Gastroesophageal sphincter (tissue), 4 donors: ENCODE measurements at regions not wholly inside any gene's neighbourhood (a gene's known extent, or its start where the extent isn't known, plus 50 kb on each side); places are given as distances from the start of the nearest gene placed in this dataset.

Experiments used
- ATAC-seq: fragments of 150-250 bp; one replicate; pipeline ENCODE4 v1.9.1; 2016; ENCODE audit warnings: mild to moderate bottlenecking, moderate library complexity
- H3K27ac ChIP-seq, 4 donors: fragments of 200-600 bp; sonication (generic) in 3 of 4; 1 replicate in 3 of 4; 2 replicates in 1 of 4; pipeline ENCODE4 v1.5.1; 2016 to 2019
- H3K27me3 ChIP-seq: fragments of 200-600 bp; sonication (generic); one replicate; pipeline ENCODE4 v1.5.1; 2019
- H3K36me3 ChIP-seq, 2 donors: fragments of 200-600 bp; sonication (generic); one replicate each; pipeline ENCODE4 v1.5.1; 2019; ENCODE audit warnings: control low read depth in 1 of 2
- H3K4me1 ChIP-seq, 3 donors: fragments of 200-600 bp; sonication (generic); 1 replicate in 2 of 3; 2 replicates in 1 of 3; pipeline ENCODE4 v1.5.1; 2016 to 2019; ENCODE audit warnings: control low read depth in 2 of 3
- H3K4me3 ChIP-seq, 2 donors: fragments of 200-600 bp; sonication (generic); one replicate each; pipeline ENCODE4 v1.5.1; 2019; ENCODE audit warnings: mild to moderate bottlenecking in 1 of 2, moderate library complexity in 1 of 2
- H3K9me3 ChIP-seq, 3 donors: fragments of 200-600 bp; sonication (generic); one replicate each; pipeline ENCODE4 v1.5.1; 2017 to 2019; ENCODE audit warnings: control low read depth in 2 of 3
- EP300 ChIP-seq: sonication (generic); formaldehyde crosslinking; IDR thresholded peaks from one replicate; pipeline ENCODE4 v1.6.1; 2017; ENCODE audit warnings: antibody characterized with exemption, mild to moderate bottlenecking
- POLR2A ChIP-seq, 2 donors: fragments of 450-650 bp; IDR thresholded peaks; one replicate each; pipeline ENCODE4 v1.6.1; 2017; ENCODE audit warnings: antibody characterized with exemption in 2 of 2, mild to moderate bottlenecking in 2 of 2, moderate library complexity in 1 of 2
- POLR2AphosphoS5 ChIP-seq: sonication (generic); formaldehyde crosslinking; IDR thresholded peaks from one replicate; pipeline ENCODE4 v1.6.1; 2017; ENCODE audit warnings: antibody characterized with exemption
- WGBS, 2 donors: methylation state at CpG; one replicate each; pipeline ENCODE4 v1.1.5; 2018; ENCODE audit warnings: low coverage in 1 of 2; 5-methylcytosine and 5-hydroxymethylcytosine counted together
- TF ChIP-seq, protein P1 (sequence below), 4 experiments: fragments of 200-600 bp in 2 of 4; fragments of 450-650 bp in 2 of 4; sonication (generic) in 1 of 4; IDR thresholded peaks; one replicate each; pipeline ENCODE4 v1.5.1; 2017 to 2019; ENCODE audit warnings: antibody characterized with exemption in 4 of 4, mild to moderate bottlenecking in 2 of 4, moderate library complexity in 2 of 4

DNA sequence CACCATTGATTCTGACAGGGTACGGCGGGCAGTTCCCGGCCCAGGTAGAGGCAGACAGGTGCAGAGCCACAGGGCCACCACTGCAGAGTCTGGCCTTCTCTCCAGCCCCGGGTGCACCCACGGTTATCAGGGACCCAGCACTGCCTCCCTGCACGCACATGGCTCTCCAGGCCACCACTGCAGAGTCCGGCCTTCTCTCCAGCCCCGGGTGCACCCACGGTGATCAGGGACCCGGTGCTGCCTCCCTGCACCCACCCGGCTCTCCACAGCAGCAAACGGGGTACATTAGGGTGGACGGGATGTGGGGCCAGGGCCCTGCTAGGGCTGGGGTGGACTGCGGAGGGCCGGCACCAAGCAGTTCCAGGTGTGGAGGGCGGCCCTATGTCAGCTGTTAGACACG, 272.9 kb downstream of the BRD1 start:
- ATAC-seq, result no peak
- Histone ChIP-seq H3K27ac (no peak overlapping the region), H3K9me3 (peaks cover 0 to 33% (median 0%) of the 10 kb centered on the region in 3 donors), H3K4me1 (no peaks in the 10 kb centered on the region), H3K36me3 (no peaks in the 10 kb centered on the region), H3K27me3 (peaks cover 35% of the 10 kb centered on the region), H3K4me3 (no peak overlapping the region)
- TF ChIP-seq EP300, result no peak
- no peak for TF ChIP-seq POLR2A (IDR thresholded peaks at IDR 0.05)
- TF ChIP-seq, protein P1, sequence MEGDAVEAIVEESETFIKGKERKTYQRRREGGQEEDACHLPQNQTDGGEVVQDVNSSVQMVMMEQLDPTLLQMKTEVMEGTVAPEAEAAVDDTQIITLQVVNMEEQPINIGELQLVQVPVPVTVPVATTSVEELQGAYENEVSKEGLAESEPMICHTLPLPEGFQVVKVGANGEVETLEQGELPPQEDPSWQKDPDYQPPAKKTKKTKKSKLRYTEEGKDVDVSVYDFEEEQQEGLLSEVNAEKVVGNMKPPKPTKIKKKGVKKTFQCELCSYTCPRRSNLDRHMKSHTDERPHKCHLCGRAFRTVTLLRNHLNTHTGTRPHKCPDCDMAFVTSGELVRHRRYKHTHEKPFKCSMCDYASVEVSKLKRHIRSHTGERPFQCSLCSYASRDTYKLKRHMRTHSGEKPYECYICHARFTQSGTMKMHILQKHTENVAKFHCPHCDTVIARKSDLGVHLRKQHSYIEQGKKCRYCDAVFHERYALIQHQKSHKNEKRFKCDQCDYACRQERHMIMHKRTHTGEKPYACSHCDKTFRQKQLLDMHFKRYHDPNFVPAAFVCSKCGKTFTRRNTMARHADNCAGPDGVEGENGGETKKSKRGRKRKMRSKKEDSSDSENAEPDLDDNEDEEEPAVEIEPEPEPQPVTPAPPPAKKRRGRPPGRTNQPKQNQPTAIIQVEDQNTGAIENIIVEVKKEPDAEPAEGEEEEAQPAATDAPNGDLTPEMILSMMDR (IDR thresholded peaks at IDR 0.05), result no peak
- TF ChIP-seq POLR2AphosphoS5, result no peak
- WGBS, 2 donors, result 95 to 100% methylated on average over 1 to 3 of the region's 17 CpGs

DNA sequence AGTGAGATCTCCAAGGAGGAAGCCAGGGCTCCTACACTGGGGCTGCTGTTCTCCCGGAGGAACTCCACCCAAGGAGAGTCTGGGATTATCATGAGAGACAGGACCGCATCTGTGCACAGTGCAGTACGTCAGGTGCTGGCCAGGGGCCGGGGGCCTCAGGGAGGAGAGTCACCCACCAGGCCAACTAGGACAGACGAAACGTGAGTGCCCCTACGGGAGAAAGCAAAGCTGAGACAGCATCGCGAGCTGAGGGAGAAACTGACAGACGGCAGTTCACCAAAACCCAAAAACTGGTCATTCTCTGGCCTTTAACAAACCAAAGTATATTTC, 273.4 kb downstream of the BRD1 start:
- 76% methylated on average over 8 of the region's 10 CpGs; no CpG with 5 or more reads in 1 of the 2 donors for WGBS, 2 donors

DNA sequence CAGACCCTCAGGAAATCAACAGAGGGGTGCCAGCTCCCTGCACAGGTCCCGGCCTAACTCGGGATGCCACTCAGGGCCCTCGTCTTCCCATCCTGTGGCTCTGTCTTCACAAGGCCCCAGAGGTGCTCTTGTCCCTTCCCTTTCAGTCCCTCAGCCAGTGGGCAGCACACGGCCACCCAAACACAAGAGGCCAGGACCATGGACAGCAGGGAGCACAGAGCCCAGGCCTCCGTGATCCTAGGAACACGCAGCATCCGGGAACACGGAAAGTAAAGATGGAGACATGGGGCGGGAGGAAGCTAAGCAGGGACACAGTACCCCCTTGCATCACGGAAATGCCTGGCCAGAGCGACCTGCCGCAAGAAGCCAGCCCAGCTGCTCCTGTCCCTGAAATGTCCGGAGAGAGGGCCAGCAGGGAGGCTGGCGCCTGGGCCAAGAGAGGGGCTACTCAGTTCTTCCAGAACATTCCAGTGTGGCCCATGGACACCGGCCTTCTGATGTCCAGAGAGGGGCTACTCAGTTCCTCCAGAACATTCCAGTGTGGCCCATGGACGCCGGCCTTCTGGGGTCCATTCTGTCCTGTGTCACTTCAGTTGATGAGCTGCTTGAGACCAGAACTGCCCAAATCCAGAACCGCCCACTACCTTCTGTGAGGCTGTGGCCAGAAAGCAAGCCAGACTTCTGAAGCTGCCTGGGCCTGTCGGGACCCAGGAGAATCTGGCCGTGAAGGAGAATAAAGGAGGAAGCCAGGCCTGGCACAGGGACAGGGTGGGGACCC, 274.0 kb downstream of the BRD1 start:
- Histone ChIP-seq H3K27me3 (peaks cover 45% of the 10 kb centered on the region), H3K36me3 (no peaks in the 10 kb centered on the region), H3K9me3 (peaks cover 0 to 37% (median 0%) of the 10 kb centered on the region in 3 donors), H3K4me3 (no peak overlapping the region), H3K4me1 (no peaks in the 10 kb centered on the region), H3K27ac (no peak overlapping the region)
- WGBS, 2 donors, result no CpG with 5 or more reads among the region's 20 CpGs
- no peak for ATAC-seq
- TF ChIP-seq, protein P1 (IDR thresholded peaks at IDR 0.05), result no peak
- TF ChIP-seq EP300 (no peak), POLR2AphosphoS5 (no peak), POLR2A (IDR thresholded peaks at IDR 0.05) (no peak)

More for the DNA sequence above, 273.4 kb downstream of the BRD1 start:
- H3K27me3 ChIP-seq, result peaks cover 40% of the 10 kb centered on the region
- ATAC-seq, result no peak
- H3K4me1 ChIP-seq, result no peaks in the 10 kb centered on the region
- H3K27ac ChIP-seq, result no peak overlapping the region
- H3K9me3 ChIP-seq, result peaks cover 0 to 36% (median 0%) of the 10 kb centered on the region in 3 donors
- TF ChIP-seq POLR2A (IDR thresholded peaks at IDR 0.05) (no peak), POLR2AphosphoS5 (no peak), EP300 (no peak)
- H3K36me3 ChIP-seq, result no peaks in the 10 kb centered on the region
- H3K4me3 ChIP-seq, result no peak overlapping the region

DNA sequence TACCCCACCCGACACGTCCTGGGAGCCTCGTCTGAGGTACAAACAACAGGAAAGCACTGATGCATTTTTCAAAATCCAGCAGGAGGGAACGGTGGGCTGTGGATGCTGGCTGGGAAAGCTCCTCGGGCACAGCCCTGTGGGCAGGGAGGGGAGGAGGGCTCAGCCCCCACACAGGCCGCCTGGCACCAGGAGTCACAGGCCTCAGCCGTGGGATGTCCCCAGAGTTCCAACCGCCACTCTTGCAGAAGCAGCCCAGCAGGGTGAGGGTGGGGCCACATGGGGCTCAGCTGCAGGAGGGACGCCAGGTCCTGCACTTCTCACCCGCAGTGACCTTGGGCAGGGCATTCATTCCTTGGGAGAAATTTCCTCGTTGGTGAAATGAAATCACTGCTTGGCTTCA, 274.6 kb downstream of the BRD1 start:
- H3K27me3 ChIP-seq, result peaks cover 52% of the 10 kb centered on the region
- peaks cover 0 to 34% (median 0%) of the 10 kb centered on the region in 3 donors for H3K9me3 ChIP-seq
- H3K4me3 ChIP-seq, result no peak overlapping the region
- WGBS, 2 donors, result no CpG with 5 or more reads among the region's 11 CpGs
- H3K4me1 ChIP-seq, result no peaks in the 10 kb centered on the region
- TF ChIP-seq, protein P1 (IDR thresholded peaks at IDR 0.05), result no peak
- TF ChIP-seq EP300 (no peak), POLR2AphosphoS5 (no peak), POLR2A (IDR thresholded peaks at IDR 0.05) (no peak)
- H3K27ac ChIP-seq, result no peak overlapping the region
- no peaks in the 10 kb centered on the region for H3K36me3 ChIP-seq
- no peak for ATAC-seq

DNA sequence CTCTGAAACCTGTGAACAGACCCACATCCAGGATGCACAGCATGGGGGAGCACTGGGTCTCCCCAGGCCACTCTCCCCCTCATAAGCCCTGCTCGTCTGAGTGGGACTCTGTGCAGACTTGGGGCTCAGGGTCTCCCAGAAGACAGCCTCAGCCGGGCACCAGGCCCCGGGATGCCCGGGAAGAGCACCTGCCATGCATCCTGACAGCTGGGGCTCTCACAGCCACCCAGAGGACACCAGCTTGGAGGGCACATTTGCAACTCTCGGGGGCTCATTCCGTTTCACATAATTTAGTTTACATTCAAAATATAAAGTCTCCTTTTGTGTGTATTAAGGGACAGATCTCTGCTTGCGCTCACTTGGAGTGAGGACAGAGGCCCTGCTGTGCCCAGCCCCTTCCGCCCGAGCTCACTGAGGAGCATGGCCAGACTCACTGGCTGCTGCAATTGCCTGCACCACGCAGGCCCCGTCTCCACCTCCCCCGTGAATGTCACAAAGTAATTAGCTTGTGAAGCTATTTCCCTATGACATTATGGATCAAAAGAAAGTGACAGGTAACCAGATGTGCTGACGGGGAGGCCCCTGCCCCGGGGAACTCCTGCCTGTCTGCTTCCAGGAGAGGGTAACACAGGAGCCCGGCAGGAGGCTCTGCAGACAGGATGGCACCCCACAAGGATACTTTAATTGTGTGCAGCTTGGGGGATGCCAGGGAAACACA, 275.6 kb downstream of the BRD1 start:
- Histone ChIP-seq H3K27ac (no peak overlapping the region), H3K27me3 (peaks cover 60% of the 10 kb centered on the region), H3K36me3 (no peaks in the 10 kb centered on the region), H3K4me1 (no peaks in the 10 kb centered on the region), H3K4me3 (no peak overlapping the region), H3K9me3 (peaks cover 0 to 44% (median 0%) of the 10 kb centered on the region in 3 donors)
- no peak for ATAC-seq
- 65 to 67% methylated on average over 4 to 8 of the region's 15 CpGs for WGBS, 2 donors
- TF ChIP-seq EP300, result no peak
- TF ChIP-seq, protein P1 (IDR thresholded peaks at IDR 0.05), result no peak
- no peak for TF ChIP-seq POLR2AphosphoS5
- no peak for TF ChIP-seq POLR2A (IDR thresholded peaks at IDR 0.05)
